ENCODE measurements at regions not wholly inside any gene's neighbourhood (a gene's known extent, or its start where the extent isn't known, plus 50 kb on each side); places are given as distances from the start of the nearest gene placed in this dataset.

DNA sequence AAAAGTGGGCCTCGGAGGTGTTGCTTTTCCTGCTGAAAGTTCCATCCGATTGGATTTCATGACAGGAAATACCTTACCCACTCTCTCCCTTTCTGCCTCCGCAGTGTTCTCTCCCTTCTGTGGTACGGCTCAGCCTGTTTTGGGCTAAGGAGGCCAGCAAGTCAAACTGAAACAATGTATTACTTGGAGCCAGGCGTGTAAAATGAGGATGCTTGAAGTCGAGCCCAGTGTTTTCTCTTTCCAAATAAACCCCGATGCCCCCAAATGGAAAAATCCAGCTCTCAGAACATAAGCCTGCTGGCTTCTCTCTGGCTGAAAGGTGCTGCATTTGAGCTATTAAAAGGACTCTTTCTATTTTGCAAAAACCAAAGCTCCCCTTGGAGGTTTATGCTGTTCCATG, 124.7 kb downstream of the ZNF664 start:
- TF ChIP-seq, protein P1, sequence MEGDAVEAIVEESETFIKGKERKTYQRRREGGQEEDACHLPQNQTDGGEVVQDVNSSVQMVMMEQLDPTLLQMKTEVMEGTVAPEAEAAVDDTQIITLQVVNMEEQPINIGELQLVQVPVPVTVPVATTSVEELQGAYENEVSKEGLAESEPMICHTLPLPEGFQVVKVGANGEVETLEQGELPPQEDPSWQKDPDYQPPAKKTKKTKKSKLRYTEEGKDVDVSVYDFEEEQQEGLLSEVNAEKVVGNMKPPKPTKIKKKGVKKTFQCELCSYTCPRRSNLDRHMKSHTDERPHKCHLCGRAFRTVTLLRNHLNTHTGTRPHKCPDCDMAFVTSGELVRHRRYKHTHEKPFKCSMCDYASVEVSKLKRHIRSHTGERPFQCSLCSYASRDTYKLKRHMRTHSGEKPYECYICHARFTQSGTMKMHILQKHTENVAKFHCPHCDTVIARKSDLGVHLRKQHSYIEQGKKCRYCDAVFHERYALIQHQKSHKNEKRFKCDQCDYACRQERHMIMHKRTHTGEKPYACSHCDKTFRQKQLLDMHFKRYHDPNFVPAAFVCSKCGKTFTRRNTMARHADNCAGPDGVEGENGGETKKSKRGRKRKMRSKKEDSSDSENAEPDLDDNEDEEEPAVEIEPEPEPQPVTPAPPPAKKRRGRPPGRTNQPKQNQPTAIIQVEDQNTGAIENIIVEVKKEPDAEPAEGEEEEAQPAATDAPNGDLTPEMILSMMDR (IDR thresholded peaks at IDR 0.05): no peak
- no peak for TF ChIP-seq POLR2A (IDR thresholded peaks at IDR 0.05)

Data from tibial nerve (tissue), 3 donors.